Vagina (tissue), 2 donors: ENCODE measurements at regions not wholly inside any gene's neighbourhood (a gene's known extent, or its start where the extent isn't known, plus 50 kb on each side); places are given as distances from the start of the nearest gene placed in this dataset.

Experiments
- CTCF ChIP-seq, 3 experiments: fragments of 450-650 bp in 2 of 3; fragments of 200-600 bp in 1 of 3; sonication (generic) in 1 of 3; IDR thresholded peaks; one replicate each; pipeline ENCODE4 v1.5.1; 2017 to 2019; ENCODE audit warnings: antibody characterized with exemption in 3 of 3, mild to moderate bottlenecking in 2 of 3, moderate library complexity in 2 of 3
- POLR2A ChIP-seq, 2 donors: fragments of 450-650 bp; IDR thresholded peaks; one replicate each; pipeline ENCODE4 v1.6.1; 2017; ENCODE audit warnings: antibody characterized with exemption in 2 of 2, mild to moderate bottlenecking in 2 of 2, moderate library complexity in 2 of 2

DNA sequence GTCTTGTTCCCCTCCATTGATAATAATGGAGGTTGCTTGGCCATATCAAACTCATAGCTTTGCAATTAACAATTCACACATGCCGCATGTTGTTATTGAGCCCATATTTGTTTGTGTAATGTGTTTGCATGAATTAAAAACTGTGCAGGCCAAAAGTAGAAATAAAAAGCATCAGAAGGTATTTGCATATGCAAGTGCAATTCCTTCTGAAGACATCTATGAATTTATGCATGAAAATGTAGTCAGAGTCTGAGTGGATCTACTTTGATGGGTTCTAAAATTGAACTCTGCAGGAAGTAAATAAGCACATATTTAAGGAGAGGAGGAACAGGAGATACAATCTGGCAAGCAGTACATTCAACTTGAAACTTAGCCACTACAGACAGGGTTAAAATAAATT, 1004.6 kb upstream of the WWC1 start:
- TF ChIP-seq CTCF (IDR thresholded peaks at IDR 0.05) (no peak), POLR2A (IDR thresholded peaks at IDR 0.05) (no peak)
